Panc1 (cell line): ENCODE measurements at regions not wholly inside any gene's neighbourhood (a gene's known extent, or its start where the extent isn't known, plus 50 kb on each side); places are given as distances from the start of the nearest gene placed in this dataset.
A peak's percentile ranks its signal among the peaks of the same experiment; 100 is the strongest.
"Not testable (repeated sequence)": the region's sequence is repeated elsewhere in the genome, so short reads cannot be mapped to it uniquely, and the experiment has no call there.

Source experiments
- ATAC-seq: fragments of 200-7000 bp; cut with Tn5 transposase; 2 replicates; pipeline ENCODE4 v1.9.1; 2020; ENCODE audit warnings: mild to moderate bottlenecking, moderate library complexity
- BruUV-seq: library from RNA; stranded (reverse); fragments of 400-500 nt; replicated peaks from 2 replicates; lab custom pipeline; 2021; lab: Mats Ljungman, UMichigan
- CTCF ChIA-PET: fragments of 300-600 bp; sonication (Branson Sonifier 250); formaldehyde crosslinking; loops from one replicate; lab custom pipeline; 2022; ENCODE audit warnings: antibody characterized with exemption; lab: Charles Lee
- POLR2A ChIA-PET: fragments of 300-600 bp; sonication (Branson Sonifier 250); formaldehyde crosslinking; loops from one replicate; lab custom pipeline; 2022; ENCODE audit warnings: antibody characterized with exemption; lab: Charles Lee
- DNase-seq: peaks from one replicate; pipeline ENCODE4 v3.0.0-alpha.2; 2010; ENCODE audit warnings: low read depth, low spot score
- H3K27ac ChIP-seq: 2 replicates; pipeline ENCODE4 v1.5.1; 2011; ENCODE audit warnings: mild to moderate bottlenecking, low read length, inconsistent platforms
- H3K27me3 ChIP-seq: fragments of 200-500 bp; sonication (Bioruptor generic); 2 replicates; pipeline ENCODE4 v1.6.0; 2014; ENCODE audit warnings: low read length, inconsistent platforms; ENCODE audit not compliant: control insufficient read depth, insufficient read depth
- H3K36me3 ChIP-seq: fragments of 200-500 bp; sonication (Bioruptor generic); 2 replicates; pipeline ENCODE4 v1.5.1; 2014; ENCODE audit warnings: inconsistent platforms, mild to moderate bottlenecking, low read length, moderate library complexity; ENCODE audit not compliant: control insufficient read depth, insufficient read depth
- H3K4me1 ChIP-seq: 2 replicates; pipeline ENCODE4 v1.5.1; 2011; ENCODE audit warnings: inconsistent platforms, mild to moderate bottlenecking, low read length, moderate library complexity; ENCODE audit not compliant: control insufficient read depth, insufficient read depth
- H3K4me3 ChIP-seq, 2 experiments: 2 replicates each; pipeline ENCODE4 v1.5.1; 2011 to 2012; ENCODE audit warnings: low read depth in 2 of 2, low read length in 2 of 2, mild to moderate bottlenecking in 2 of 2, inconsistent platforms in 1 of 2, moderate library complexity in 1 of 2
- H3K9me3 ChIP-seq: fragments of 200-500 bp; sonication (Bioruptor generic); 2 replicates; pipeline ENCODE4 v1.5.1; 2014; ENCODE audit warnings: low read depth, mild to moderate bottlenecking, inconsistent platforms, low read length, moderate library complexity; ENCODE audit not compliant: control insufficient read depth, insufficient read depth
- POLR2AphosphoS5 ChIP-seq: IDR thresholded peaks from 2 replicates; pipeline ENCODE4 v1.6.1; 2012; ENCODE audit warnings: mild to moderate bottlenecking, low read depth, low read length, moderate library complexity
- SIN3A ChIP-seq: IDR thresholded peaks from 2 replicates; pipeline ENCODE4 v1.6.1; 2012; ENCODE audit warnings: low read depth, mild to moderate bottlenecking, low read length, moderate library complexity, borderline replicate concordance; ENCODE audit not compliant: insufficient read depth
- TCF7L2 ChIP-seq: IDR thresholded peaks from 2 replicates; pipeline ENCODE4 v1.6.1; 2011; ENCODE audit warnings: mild to moderate bottlenecking, low read depth, low read length, inconsistent platforms
- in situ Hi-C: cut with HindIII; loops from 2 replicates; pipeline ENCODE4 v1.10.0; 2016; ENCODE audit warnings: low sequenced_read_pairs, low pct_unique_long_range_greater_than_20kb
- intact Hi-C: fragments of 100-400 bp; cut with micrococcal nuclease; formaldehyde crosslinking; loops from one replicate; pipeline ENCODE4 v1.10.0; 2022; ENCODE audit not compliant: unreplicated experiment
- TF ChIP-seq, protein P1 (sequence below): fragments of 450-650 bp; IDR thresholded peaks from 2 replicates; pipeline ENCODE4 v1.5.1; 2017; ENCODE audit warnings: mild to moderate bottlenecking
- TF ChIP-seq, protein P2 (sequence below), 2 experiments: IDR thresholded peaks; 2 replicates each; pipeline ENCODE4 v1.6.1; 2011 to 2012; ENCODE audit warnings: low read depth in 2 of 2, control low read depth in 1 of 2, low read length in 1 of 2, mild to moderate bottlenecking in 1 of 2, moderate library complexity in 1 of 2; ENCODE audit not compliant: insufficient read depth in 1 of 2

DNA sequence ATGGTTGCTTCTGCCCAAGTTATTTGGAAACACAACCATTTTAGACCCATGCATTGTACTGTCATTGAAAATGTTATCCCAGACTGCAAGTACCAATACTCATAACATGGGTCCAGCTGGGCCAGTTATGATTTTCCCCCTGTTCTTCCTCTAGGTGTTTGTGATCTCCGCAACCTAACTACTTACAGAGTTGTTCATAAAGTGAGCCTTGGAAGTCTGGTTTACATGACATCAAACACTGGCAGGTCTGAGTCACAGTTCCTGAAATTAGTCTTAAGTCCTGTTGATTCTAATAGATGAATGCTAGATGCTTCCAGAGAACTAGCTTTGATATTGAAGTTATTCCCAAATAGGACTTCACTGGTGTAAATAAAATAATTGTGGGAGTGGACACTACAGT is 487.0 kb downstream of the MED13L start:
- intact Hi-C loops = no loop called here
- ChIA-PET POLR2A (no interaction called here), CTCF (no interaction called here)
- 0 out of 2 replicates have a peak, but pooled peaks cover 5% of the 10 kb centered on the region for H3K27me3 ChIP-seq
- no peak overlapping the region for H3K4me3 ChIP-seq
- TF ChIP-seq, protein P1, sequence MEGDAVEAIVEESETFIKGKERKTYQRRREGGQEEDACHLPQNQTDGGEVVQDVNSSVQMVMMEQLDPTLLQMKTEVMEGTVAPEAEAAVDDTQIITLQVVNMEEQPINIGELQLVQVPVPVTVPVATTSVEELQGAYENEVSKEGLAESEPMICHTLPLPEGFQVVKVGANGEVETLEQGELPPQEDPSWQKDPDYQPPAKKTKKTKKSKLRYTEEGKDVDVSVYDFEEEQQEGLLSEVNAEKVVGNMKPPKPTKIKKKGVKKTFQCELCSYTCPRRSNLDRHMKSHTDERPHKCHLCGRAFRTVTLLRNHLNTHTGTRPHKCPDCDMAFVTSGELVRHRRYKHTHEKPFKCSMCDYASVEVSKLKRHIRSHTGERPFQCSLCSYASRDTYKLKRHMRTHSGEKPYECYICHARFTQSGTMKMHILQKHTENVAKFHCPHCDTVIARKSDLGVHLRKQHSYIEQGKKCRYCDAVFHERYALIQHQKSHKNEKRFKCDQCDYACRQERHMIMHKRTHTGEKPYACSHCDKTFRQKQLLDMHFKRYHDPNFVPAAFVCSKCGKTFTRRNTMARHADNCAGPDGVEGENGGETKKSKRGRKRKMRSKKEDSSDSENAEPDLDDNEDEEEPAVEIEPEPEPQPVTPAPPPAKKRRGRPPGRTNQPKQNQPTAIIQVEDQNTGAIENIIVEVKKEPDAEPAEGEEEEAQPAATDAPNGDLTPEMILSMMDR = no peak
- TF ChIP-seq POLR2AphosphoS5 (no peak), TCF7L2 (no peak), SIN3A (no peak)
- TF ChIP-seq, protein P2, sequence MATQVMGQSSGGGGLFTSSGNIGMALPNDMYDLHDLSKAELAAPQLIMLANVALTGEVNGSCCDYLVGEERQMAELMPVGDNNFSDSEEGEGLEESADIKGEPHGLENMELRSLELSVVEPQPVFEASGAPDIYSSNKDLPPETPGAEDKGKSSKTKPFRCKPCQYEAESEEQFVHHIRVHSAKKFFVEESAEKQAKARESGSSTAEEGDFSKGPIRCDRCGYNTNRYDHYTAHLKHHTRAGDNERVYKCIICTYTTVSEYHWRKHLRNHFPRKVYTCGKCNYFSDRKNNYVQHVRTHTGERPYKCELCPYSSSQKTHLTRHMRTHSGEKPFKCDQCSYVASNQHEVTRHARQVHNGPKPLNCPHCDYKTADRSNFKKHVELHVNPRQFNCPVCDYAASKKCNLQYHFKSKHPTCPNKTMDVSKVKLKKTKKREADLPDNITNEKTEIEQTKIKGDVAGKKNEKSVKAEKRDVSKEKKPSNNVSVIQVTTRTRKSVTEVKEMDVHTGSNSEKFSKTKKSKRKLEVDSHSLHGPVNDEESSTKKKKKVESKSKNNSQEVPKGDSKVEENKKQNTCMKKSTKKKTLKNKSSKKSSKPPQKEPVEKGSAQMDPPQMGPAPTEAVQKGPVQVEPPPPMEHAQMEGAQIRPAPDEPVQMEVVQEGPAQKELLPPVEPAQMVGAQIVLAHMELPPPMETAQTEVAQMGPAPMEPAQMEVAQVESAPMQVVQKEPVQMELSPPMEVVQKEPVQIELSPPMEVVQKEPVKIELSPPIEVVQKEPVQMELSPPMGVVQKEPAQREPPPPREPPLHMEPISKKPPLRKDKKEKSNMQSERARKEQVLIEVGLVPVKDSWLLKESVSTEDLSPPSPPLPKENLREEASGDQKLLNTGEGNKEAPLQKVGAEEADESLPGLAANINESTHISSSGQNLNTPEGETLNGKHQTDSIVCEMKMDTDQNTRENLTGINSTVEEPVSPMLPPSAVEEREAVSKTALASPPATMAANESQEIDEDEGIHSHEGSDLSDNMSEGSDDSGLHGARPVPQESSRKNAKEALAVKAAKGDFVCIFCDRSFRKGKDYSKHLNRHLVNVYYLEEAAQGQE (IDR thresholded peaks at IDR 0.05; ENCODE audit: insufficient read depth in 1 of 2, low read depth in 2 of 2, low read length in 1 of 2) = no peak
- no peak for DNase-seq
- no peak overlapping the region for H3K27ac ChIP-seq
- BruUV-seq = no TSS peak
- H3K9me3 ChIP-seq = no peaks in the 10 kb centered on the region
- in situ Hi-C loops = no loop called here
- H3K4me1 ChIP-seq = no peaks in the 10 kb centered on the region
- ATAC-seq = no peak
- no peaks in the 10 kb centered on the region for H3K36me3 ChIP-seq

DNA sequence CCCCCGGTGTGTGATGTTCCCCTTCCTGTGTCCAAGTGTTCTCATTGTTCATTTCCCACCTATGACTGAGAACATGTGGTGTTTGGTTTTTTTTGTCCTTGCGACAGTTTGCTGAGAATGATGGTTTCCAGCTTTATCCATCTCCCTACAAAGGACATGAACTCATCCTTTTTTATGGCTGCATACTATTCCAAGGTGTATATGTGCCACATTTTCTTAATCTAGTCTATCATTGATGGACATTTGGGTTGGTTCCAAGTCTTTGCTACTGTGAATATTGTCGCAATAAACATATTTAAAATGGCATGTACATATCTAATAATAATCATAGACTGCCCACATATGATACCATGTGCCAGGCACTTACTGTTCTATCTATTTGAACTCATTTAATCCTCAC is 491.0 kb downstream of the MED13L start:
- H3K4me3 ChIP-seq, H3K27ac ChIP-seq, H3K27me3 ChIP-seq, ATAC-seq, BruUV-seq, H3K4me1 ChIP-seq, H3K36me3 ChIP-seq, in situ Hi-C loops, intact Hi-C loops, CTCF ChIA-PET, H3K9me3 ChIP-seq, DNase-seq, POLR2A ChIA-PET: not testable (repeated sequence)

DNA sequence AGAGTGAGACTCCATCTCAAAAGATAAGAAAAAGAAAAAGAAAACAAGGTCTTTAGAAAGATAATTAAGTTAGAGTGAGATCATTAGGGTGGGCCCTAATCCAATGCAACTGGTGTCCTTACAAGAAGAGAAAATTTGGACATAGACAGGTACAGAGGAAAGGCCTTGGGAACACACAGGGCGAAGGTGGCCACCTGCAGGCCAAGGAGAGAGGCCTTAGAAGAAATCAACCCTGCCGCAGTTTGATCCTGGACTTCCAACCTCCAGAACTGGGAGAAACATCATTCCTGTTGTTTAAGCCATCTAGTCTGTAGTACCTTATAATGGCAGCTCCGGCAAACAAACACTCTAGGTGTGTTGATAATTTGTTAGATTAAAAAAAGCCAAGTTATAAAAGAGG is 491.9 kb downstream of the MED13L start:
- intact Hi-C loops (no loop called here), in situ Hi-C loops (no loop called here)
- Histone ChIP-seq H3K4me3 (no peak overlapping the region), H3K27me3 (peaks cover 5% of the 10 kb centered on the region; the same call in 1 of the 2 replicates), H3K9me3 (no peaks in the 10 kb centered on the region), H3K4me1 (no peaks in the 10 kb centered on the region), H3K36me3 (no peaks in the 10 kb centered on the region), H3K27ac (no peak overlapping the region)
- BruUV-seq = no TSS peak
- TF ChIP-seq, protein P2 (IDR thresholded peaks at IDR 0.05; ENCODE audit: insufficient read depth in 1 of 2, low read depth in 2 of 2, low read length in 1 of 2) = no peak
- TF ChIP-seq TCF7L2 = no peak
- TF ChIP-seq, protein P1 = peak; percentile 25; the same call in 1 of the 2 replicates
- CTCF ChIA-PET = no interaction called here
- POLR2A ChIA-PET = no interaction called here
- ATAC-seq (no peak), DNase-seq (no peak)
